UCSD-AML1 (cell line): ENCODE measurements at regions not wholly inside any gene's neighbourhood (a gene's known extent, or its start where the extent isn't known, plus 50 kb on each side); places are given as distances from the start of the nearest gene placed in this dataset.
A peak's percentile ranks its signal among the peaks of the same experiment; 100 is the strongest.

Experiments
- DNase-seq: peaks from one replicate; lab custom pipeline; 2025; ENCODE audit not compliant: unreplicated experiment; lab: John Stamatoyannopoulos, UW

- no peak for DNase-seq
These were observed 194.3 kb upstream of the CD180 start for GRCh38 chr5:67390935-67391334.

GRCh38 chr5:67383451-67383850 is 186.9 kb upstream of the CD180 start:
- no peak for DNase-seq

- no peak for DNase-seq
These were observed 184.8 kb upstream of the CD180 start for GRCh38 chr5:67381236-67381880.

DNA sequence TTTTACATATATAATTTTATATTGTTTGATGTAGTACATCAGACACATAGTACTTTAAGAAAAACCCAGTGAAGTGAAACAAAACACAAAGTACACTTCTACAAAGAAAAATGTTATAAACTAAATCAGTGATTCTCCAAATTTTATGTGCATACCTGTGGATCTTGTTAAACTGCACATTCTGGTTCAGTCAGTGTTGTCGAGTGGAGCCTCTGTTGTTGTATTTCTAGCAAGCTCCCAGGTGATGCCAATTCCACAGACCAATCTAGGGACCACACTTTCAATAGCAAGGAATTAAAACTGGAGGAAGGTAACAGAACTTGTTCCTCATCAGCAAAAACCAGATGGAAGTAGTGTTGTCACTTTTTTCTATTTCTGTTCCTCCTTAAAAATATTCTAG is 183.8 kb upstream of the CD180 start:
- DNase-seq = no peak

DNA sequence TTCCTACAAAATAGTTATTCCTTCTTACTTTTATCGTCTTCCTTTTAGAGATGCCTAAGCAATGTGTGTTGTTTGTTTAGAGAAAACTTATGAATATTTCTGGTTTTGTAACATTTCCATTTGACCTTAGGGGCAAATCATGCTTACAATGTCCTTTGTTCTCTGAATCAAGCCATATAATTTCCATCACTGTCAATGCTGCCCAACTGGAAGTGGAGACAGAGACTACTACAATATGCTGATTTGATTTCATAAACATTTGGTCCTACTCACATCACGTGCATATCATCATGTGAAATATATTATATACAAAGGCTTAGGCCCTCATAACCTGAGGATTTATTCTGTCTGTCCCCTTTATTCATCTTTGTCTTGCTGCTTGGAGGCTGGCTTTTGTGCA is 183.2 kb upstream of the CD180 start:
- no peak for DNase-seq

DNA sequence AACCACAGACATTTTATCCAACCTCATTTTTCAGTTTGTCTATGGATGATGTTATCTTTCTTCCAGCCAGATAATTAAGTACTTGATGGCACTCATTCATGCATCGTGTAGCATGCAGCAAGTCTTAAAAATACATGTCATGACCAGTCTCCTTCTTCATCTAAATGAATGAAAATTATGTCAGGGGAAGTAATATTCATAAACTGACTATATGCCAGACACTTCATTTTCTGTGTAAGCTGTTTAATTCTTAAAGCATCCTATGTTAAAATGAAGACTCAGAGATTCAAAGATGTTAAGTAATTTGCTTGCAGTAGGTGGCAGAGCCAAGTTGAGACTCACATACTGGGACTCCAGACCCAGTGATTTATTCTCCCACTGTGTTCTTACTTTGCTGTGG is 181.7 kb upstream of the CD180 start:
- no peak for DNase-seq

DNA sequence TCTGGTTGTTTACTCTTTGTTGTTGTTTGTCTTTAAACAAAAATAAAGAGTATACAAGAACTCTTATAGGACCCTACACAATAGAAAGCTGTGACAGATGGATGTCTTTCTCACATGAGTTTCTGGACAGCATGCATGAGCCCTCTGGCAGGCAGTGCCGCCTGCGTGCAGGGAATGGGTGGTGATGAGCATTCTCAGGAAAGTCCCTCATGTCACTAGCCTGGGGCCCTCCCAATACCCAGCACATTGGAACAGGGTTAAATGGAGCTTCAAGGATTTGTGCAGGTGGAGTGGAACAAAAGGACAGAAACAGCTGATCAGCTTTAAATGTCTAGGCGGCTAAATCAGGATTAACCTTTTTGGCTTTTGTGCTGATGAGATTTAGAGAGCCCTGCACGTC is 181.0 kb upstream of the CD180 start:
- DNase-seq = no peak

- peak; percentile 35 for DNase-seq
These were observed 179.0 kb upstream of the CD180 start for GRCh38 chr5:67375606-67376005.

DNA sequence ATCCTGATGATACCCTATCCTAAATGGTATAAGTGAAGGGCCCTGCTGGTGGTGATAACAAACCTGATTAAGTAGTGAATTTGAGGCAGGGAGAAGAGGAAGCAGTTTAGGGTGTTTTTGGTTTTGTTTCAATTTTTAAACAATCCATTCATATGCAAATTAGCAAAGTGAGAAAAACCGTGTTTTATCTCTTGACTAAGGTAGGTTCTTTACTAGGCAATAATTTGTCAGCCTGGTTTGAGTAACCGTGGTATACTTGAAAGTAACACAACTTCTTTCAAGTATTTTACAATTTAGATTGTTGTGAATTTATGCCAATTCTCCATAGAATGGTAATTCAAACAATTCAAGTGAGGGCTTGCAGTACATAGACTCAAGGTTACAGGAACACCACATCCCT is 177.8 kb upstream of the CD180 start:
- no peak for DNase-seq

GRCh38 chr5:67373518-67373917 is 176.9 kb upstream of the CD180 start:
- no peak for DNase-seq

- no peak for DNase-seq
These were observed 176.3 kb upstream of the CD180 start for GRCh38 chr5:67372887-67373286.

DNA sequence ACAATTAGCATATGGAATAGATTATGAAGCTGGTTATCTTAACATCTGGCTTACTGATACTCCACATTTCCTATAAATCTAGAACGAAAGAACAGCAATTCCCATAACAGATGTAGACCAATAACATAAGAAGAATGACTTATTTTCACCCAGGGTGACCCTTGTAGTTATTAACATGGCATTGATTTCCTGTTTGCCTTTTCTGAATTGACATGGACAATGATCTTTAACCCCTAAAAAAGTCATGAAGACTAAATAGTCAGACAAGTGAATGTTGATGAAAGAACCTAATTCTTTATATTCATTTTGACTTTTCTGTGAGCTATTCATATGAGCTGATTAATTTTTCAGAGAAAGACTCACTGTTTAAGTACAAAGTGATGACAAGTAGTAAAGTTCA is 175.3 kb upstream of the CD180 start:
- DNase-seq = no peak

GRCh38 chr5:67366691-67367395 is 170.2 kb upstream of the CD180 start:
- DNase-seq = no peak

- DNase-seq = no peak
These were observed 169.7 kb upstream of the CD180 start for GRCh38 chr5:67366276-67366675.

GRCh38 chr5:67364381-67364970 is 167.9 kb upstream of the CD180 start:
- no peak for DNase-seq

DNA sequence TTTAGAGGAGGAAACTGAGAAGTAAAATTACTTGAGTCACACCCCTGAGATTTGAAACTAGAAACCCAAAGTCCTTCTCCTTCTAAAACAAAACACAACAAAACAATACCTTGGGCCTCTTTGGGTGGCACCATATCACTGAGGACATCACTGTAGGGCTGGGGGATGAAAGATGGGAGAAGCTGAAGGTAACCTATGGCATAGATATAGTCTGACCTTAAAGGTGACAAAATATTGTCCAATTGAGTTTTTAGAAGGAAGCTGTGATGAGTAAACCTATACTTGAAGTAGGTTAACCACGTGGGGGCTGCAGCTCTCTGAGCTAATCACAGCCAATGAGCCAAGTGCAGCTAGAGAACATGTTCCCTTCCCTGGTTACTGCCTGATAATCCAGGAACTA is 167.4 kb upstream of the CD180 start:
- DNase-seq = no peak

GRCh38 chr5:67363180-67363709 is 166.6 kb upstream of the CD180 start:
- DNase-seq = no peak

DNA sequence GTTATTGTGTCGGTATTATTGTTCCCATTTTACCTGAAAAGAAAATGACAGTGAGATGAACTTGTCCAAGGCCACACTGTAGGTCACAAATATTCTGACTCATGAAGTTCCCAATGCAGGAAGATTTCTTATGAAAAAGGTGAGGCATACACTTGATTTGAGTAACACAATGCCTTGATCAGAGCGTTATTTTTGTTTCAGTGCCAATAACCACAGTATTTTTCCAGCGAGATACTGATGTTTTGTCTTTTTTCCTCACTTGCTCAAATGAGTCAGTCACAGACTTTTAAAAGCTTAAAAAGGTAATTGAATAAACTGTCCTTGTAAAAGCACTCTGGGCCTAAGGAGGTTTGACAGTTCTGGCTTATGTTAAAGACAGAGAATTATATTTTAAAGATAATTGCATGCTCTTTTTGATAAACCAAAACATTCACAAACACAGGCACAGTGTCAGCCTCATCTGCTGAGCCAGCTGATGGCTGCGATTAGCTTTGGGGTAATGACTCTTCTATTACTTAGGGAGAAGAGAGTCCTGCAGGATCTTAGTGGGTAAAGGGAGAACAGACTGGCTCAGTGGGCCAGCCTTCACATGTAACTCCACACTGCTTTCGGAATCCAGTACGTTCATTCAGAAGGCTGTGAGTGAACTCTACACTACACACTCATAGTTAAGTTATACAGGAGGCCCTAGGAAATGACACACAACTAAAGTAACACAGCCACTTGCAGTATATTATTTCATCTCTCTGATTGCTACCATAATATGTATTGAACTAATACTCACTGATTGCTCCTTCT is 165.5 kb upstream of the CD180 start:
- no peak for DNase-seq

DNA sequence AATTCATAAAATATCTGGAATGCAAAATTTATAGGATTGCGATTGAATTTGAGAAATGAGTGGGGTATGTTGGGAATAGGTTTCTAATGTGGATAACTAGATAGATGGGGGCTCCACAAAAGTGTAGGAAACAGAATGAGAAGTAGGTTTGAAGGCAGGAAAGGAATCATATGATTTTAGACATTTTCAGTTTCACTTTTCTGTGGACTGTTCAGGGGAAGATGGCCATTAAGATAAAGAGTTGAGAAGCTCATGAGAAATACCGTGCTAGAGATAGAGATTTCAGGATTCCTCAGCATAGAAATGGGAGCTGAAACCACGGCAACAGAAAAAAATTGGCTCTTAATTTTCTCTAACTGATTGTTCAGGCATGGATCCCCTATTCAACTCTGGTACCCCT is 163.4 kb upstream of the CD180 start:
- DNase-seq = no peak

DNA sequence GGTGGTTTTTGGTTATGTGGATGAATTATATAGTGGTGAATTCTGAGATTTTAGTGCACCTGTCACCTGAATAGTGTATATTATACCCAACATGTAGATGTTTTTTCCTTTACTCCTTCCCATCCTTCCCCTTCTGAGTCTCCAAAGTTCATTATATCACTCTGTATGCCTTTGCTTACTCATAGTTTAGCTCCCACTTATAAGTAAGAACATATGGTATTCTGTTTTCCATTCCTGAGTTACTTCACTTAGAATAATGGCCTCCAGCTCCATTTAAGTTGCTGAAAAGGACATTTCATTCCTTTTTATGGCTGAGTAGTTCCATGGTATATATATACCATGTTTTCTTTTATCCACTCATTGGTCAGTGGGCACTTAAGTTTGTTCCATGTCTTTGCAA is 161.6 kb upstream of the CD180 start:
- DNase-seq = no peak

GRCh38 chr5:67355120-67355713 is 158.6 kb upstream of the CD180 start:
- DNase-seq = no peak
